Iris pigment epithelial cell (primary cell): ENCODE measurements at regions not wholly inside any gene's neighbourhood (a gene's known extent, or its start where the extent isn't known, plus 50 kb on each side); places are given as distances from the start of the nearest gene placed in this dataset.

Experiments used
- DNase-seq: peaks from one replicate; pipeline ENCODE4 v3.0.0-alpha.2; 2011; ENCODE audit warnings: low read depth

DNA sequence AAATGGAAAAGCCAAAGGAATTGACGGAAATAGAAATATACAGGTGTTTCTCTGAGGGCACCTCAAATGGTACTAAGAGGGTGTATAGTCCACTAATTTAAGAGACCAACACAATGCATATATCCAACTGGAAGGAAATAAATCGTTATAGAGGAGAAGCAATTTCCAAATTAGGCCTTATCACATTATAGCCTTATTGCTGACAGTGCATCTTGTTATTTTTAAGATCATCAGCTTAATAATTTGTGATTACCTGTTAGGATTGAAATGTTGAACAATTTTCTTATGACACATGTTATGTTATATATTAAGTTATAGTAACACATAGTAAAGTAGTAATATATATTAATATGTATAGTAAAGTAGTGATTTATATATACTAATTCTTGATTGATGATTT is 915.7 kb upstream of the PCDH9 start:
- DNase-seq = no peak

DNA sequence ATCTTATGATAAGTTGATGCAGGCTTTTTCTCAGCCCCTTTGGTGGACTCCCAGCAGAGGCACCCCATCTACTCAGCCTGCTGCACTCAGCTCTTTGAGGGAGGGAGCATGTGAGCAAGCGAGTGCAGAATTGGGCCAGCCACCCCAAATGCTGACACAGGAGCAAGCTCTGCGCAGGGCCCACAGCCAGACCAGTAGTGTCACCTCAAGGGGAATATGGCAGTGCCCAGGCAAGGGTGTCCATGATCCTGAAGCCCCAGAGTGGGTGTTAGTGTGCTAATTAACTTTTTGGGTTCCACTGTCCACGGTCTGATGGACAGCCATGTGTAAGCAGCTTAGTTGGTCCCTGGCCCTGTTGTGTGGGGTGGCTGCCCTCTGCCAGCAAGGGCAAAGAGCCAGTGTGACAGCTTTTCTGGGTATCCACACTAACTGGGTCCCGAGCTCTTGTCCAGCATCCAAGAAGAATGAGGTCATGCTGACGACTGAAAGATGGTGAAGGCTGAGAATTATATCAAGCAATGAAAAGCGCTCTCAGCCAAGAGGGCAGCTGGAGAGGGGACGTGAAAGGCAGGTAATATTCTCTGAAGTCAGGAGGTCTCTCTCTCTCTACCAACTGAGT is 898.3 kb upstream of the PCDH9 start:
- no peak for DNase-seq

DNA sequence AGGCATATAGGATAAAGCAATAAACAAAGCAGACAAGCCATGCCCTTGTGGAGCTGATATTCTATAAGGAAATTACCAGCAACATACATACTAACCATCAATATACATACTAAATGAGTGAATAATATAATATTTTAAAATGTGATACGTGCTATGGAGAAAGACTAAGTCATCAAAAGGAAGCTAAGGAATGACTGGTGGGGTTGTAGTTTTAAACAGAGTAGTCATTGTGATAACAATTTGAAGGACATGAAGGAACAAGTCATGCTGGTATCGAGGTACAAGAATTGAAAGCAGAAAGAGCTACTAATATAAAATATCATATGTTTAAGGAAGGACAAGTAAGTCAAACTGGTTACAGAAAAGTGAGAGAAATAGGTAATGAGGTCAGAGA is 894.9 kb upstream of the PCDH9 start:
- peak; percentile 12 for DNase-seq

DNA sequence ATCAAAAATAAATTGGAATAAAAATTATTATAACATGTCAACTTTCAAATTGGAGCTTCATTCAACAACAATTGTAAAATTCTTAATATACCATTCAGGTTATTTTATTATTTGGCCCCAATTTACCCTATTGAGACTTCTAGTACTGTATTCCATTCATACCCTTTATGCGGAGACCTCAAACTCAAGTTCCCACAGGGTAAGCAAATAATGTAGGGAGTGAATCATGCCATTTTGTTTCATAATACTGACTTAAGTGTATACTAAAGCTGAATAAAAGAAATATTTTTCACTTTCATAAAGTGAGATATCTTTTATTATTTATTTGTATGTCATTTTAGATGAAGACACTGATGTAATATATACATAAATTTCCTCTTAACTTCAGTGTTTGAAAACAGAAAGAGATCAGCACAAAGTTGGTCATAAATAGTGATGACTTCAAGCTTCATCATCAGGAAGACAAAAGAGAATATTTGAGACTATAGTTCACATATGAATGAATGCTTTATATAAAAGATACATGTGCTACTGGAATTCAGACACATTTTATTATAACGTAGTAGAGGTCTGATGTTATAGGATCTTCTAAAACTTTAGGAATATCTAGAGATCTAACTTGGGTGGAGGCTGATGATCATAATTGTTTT is 894.4 kb upstream of the PCDH9 start:
- DNase-seq = peak; percentile 17

DNA sequence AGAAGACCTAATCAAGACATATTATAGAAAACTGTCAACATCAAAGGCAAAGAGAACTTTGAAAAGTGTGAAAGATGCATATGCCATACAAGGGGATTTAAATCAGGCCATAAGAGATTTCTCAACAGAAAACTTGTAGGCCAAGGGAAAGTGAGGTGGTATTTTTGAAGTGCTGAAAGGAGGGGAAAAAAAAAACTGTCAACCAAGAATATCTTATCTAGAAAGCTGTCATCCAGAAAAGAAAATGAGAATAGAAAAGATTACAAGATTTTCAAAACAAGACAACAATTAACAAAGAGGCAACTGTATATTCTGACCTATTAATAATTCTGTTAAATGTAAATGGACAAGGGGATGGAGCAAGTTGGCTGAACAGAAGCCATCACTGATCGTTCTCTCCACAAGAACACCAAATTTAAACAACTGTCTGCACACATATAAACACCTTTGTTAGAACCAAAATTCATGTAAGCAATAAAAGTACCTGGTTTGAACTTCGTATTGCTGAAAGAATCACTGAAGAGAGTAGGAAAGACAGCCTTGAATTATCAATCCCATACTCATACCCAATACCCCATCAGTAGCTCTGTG is 880.1 kb upstream of the PCDH9 start:
- DNase-seq = no peak

DNA sequence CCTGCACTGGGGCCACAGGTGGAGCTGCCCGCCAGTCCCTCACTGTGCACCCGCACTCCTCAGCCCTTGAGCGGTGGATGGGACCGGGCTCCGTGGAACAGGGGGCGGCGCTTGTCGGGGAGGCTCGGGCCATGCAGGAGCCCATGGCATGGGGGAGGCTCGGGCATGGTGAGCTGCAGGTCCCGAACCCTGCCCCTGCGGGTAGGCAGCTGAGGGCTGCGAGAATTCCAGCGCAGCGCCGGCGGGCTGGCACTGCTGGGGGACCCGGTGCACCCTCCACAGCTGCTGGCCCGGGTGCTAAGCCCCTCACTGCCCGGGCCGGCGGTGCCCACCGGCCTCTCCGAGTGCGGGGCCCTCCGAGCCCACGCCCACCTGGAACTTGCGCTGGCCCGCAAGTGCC is 877.5 kb upstream of the PCDH9 start:
- DNase-seq = no peak

DNA sequence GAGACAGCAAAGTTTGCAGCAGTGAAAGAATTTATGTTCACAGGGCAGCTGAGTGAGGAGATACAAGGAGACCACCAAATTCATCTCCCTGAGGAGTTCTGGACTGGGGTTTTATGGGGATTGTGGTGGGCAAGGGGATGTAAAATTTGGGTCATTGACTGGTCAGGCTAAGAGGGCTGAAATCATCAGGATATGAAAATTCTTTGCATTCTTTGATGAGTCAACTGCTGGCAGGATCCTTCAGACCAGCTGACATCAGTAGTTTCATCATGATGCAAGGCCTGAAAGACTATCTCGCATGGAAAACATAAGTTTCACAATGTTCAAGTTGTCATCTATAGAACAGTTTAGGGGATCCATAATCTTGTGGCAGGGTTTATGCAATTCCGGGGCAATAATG is 869.5 kb upstream of the PCDH9 start:
- peak; percentile 91 for DNase-seq

DNA sequence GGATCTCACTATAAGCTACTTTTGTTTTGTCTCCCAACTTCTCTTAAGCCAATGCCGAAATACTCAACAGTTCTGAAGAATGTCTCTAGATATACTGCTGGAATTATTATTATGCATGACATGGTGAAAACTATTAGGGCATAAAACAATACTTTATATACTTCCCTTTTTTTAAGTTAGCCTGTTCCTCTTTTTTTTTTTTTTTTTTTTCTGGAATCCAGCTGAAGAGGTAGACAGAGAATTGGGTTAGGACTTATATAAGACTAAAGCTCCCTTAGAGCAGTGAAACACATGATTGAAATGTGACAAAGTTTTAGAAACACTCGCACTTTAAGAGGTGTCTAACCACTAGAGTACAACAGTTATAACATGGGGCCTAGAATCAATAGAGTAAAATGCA is 850.9 kb upstream of the PCDH9 start:
- DNase-seq = no peak

DNA sequence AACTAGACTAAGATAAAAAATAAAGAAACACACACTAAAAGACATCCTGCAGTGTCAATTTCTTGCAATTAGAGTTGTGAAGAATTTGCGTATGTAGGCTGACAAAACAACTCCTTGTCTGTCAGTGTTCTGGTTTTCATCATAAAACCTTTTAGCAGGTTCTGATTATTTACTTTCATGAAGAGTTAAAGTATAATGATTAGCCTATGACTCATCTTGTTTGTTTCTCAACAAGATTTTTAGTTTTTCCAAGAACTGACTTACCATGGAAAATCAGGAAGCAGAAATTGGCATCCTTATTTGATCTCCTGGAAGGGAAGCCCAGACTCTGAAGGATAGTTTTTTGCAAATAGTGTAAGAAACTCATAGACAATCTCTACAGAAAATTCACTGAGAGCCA is 848.7 kb upstream of the PCDH9 start:
- DNase-seq = no peak

DNA sequence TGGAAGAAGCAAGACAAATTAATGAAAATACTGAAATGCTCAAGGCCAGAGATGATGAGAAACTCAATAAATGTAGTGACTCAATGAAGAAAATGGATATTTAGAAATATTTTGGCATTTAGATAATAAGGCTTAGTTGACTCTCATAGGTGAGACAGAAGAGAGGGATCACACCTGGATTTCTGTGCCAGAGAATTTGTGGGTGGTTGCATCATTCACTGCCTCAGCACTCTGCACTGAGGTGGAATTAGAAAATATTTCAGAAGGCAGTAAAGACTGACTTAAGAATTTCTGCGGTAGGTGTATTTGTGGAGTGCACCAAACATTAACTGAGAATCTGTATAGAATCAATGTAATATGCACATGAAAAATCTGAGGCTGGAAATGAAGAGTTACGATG is 848.3 kb upstream of the PCDH9 start:
- DNase-seq = no peak

DNA sequence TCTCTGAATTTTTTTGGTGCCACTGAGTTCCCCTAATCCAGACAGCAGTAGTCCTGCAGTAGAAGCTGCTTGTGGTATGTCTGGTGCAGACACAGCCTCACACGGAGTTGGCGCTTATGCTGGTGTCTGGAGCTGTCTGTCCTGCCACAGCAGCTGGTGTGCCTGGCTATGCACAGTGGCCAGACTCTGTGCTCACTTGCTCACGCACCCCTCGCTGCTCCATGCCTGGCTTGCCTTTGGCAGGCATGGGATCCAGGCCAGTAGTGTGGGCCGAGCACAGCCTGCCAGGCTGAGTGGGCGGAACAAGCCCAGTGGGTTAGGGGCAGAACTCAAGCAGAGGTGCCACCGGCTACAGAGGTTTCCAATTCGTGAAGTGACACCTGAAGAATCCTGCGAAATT is 845.9 kb upstream of the PCDH9 start:
- DNase-seq = no peak

DNA sequence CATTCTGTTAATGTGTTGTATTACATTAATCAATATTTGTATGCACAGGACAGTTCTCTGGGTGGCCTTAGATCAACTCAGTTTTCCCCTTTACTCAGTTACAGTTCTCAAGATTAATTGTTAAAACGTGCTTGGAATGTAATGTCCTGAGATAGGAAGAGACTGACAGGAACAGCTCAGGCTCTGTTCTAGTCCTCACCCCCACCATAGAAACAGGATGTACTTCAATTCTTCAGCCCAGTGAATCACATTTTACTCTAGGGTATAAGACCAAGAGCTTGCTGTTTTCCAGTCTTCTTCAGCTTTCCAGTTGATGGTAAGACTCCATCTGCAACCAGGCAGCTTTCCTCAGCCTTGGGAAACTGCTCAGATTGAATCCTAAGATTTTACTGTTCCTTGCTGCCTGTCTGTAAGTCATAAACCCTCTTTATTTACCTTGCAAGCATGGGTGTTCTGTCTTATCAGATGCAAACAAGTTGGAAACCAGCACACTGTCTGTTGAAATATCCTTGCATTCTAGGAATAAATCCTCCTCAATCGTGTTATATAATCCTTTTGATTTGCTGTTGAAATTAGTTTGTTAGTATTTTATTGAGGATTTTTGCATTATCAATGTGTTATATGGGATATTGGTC is 836.9 kb upstream of the PCDH9 start:
- peak; percentile 9 for DNase-seq

DNA sequence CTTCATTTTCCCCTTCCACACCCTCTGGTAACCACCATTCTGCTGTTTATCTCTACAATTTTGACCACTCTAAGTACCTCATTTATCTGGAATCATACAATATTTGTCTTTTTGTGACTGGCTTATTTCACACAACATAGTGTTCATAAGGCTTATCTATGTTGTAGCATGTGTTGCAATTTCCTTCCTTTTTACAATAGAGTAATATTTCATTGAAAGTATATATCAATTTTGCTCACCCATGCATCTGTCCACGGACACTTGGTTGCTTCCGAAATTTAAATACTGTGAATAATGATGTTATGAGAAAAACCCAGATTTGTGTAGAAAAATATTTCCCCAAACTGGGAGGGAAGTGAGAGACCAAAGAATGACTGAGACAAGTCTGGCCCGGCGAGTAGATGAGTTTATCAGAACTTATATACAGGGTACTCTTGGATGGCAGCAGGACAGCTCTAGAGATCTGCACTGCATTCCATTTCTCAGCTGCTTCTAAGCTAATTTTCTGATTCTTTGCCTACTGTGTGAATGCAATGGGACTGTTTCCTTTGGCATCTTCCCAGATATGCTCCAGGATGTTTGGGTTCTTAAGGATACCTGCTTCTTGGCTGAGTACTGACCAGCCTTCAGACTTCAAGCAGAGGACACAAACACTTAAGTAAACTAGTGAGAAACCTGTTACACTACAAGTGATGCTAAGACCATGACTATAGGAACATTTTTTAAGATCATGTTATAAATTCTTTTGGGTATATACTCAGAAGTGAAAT is 834.0 kb upstream of the PCDH9 start:
- peak; percentile 12 for DNase-seq

DNA sequence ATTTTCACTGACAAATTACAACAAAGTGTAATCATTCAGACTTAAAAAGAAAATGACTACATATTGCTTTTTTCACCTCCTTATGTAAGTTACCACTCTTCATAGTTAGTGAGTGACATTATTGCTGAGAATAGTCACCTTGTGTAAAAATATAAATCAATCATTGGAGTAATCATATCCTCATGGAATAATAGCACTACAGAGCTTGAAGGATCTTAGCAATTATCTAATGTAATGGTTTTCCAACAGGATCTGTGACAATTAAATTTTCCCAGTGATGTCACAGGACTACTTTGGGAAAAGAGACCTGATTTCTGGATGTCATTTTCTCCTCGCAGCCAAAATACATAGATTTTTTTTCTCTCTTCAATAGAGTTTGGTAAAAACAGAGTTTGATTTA is 833.0 kb upstream of the PCDH9 start:
- no peak for DNase-seq

DNA sequence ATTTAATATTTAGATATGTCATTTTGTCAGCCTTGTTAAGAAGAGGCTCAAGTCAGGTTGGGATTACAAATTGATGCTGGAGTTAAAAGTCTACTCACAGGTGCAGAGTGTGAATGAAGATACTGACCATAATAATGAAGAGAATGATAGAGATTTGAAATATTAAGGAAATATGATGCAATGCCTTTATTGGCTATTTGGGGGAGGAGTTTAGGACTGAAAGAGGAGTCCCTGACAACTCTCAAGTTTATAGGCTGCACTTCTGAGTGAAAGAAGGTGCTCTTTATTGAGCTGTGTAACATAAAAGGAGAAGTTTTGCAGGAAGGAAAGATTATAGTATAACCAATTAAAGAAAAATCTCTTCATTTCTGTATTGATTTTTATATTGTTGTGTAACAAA is 827.7 kb upstream of the PCDH9 start:
- DNase-seq = peak; percentile 45

DNA sequence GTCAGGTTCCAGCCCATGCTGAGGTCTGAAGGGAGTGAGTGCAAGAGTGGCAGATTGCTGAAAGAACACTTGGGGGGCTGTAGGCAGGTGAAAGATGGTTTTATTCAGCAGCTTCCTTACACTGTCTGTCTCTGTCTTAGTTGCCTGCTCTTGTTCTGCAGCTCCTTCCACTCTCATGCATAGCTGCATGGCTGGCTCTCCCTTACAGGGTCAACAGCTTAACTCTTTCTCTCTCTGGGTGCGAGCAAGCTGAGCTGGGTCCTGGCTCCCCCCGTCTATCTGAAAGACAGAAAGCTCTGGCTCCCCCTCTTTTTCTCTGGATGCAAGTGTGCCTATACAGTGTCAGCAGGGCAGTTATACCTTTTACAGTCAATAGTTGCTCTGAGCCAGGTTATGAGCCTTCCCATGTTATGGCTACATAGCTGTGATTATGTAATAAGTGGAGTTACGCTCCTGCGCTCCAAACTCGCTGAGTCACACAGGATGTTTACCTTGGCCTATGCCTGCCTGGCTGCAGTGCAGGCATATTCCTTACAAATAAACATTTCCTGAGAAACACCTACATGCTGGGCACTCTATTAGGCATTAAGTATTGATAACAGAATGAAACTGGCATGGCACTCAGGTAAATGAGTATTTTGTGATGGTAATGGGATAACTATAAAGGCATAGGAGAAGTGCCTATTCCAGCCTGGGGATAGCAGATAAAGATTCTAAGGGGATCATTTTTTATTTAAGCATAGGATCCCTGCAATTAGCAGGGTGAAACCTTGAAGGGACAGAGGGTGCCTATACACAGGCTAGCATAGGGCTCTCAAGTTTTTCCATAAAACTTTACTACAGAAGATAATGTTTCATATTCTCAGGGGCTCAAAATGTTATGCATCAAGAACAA is 826.9 kb upstream of the PCDH9 start:
- DNase-seq = peak; percentile 92

DNA sequence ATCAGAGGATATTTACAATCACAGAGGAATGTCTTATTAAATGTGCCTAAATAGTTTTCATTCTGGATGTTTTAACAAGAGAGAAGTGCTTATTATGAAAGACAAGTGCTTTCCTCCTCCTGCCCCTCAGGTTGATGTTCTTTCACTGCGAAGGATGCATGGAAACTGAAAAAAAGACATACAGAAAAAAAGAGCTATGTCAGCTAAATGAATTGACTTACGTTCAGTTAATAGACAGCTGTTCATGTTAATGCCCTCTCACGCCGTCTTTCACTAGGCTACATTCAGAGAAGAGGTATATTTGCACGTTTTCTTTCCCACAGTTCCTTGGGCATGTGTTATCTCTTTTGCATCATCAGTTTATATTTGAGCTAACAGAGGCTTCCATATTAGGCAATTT is 821.8 kb upstream of the PCDH9 start:
- no peak for DNase-seq

DNA sequence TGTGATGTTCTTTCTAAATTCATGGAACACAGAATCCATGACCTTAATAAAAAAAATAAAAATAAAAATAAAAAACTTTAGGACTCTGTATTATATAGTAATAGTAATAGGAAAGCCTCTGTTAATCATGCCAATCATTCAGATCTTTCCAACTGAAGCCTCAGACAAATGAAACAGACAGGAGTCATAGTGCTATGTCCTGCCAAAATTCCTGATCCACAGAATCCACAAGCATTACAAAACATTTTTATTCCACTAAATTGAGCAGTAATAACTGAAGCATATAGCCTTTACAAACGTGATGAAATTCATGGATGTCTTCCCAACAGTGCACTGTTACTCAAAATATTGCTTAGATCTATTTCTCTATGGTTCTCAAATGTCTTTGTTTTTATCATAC is 820.6 kb upstream of the PCDH9 start:
- no peak for DNase-seq

DNA sequence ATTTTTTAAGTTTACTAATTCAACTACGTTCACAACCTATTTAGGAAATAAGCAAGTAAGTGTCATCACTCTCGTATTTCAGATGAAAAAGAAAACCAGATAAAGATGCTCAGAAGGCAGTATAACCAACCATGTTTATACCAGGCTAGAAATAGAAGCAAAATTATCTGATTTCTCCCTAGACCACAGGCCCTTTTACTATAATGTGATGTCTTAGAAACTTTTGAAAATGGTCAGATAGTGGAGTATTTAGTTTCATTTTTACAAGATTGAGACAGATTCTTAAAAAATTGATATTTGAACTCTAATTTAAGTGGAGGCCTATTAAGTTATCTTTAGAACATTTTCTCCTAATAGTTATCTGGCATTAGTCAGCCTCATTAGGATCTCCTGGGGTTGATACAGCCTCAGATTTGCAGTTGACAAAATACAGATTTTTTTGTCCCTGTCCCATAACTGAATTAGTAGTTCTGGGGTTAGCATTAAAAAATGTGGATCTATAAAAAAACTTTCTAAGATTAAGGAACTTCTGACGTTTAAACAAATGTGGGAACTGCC is 818.7 kb upstream of the PCDH9 start:
- no peak for DNase-seq

DNA sequence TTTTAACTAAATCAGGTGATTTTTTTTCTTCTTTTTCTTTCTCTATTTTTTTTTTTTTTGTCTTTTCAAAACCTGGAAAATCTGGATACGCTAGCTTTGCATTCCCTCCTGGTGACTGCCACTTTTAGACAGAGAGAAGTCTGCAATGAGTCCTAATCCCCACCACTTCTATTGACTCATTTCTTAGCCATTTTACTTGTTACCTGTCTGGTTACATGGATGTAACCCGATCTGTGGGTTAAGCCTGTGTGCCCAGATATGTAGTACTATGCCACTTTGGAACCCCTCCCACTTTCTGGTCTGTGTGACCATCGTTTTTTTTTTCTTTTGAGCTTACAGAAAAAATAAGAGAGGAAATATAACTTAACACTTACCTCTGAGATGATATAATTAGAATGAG is 817.8 kb upstream of the PCDH9 start:
- no peak for DNase-seq

DNA sequence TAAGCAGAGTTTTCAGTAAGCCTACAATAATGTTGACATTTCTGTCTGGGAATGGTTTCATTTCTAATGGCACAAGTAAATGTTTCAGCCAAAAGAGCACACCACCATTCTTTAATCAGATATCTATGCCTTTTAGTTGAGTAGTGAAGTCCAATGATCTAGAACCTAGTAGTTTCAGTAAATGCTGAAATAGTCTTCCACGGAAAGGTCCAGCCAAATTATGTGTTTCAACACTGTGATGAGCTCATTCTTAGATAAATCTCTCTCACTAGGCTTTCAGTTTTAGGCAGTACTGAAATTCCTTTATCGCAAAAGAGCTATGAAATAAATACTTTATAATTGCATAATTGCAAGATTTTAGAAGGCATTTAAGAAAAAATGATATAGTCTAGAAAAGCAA is 816.8 kb upstream of the PCDH9 start:
- peak; percentile 22 for DNase-seq
